ENCODE measurements at regions not wholly inside any gene's neighbourhood (a gene's known extent, or its start where the extent isn't known, plus 50 kb on each side); places are given as distances from the start of the nearest gene placed in this dataset.

DNA sequence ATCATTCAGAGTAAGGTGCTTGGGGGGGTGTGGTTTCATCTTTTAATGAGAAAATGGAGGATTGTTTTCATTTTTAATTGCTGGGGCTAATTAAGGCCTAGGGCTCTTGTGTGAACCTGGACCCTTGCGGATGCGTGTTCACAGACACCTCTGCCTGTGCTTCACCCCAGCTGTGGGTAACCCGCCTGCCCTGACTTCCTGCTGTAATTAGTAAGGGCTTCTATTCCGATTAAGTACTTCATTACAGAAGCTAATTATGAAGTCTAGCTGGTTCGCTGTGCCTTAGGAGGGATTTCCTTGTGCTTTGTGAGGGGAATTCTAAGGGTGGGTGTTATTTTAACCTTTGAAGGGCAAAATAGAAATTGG lies 215.3 kb downstream of the PMP22 start:
- Histone ChIP-seq H3K4me1 (ENCODE audit: insufficient read depth, low read length) (no peaks in the 10 kb centered on the region), H3K4me3 (replicated peaks in 1 of 3; ENCODE audit: insufficient read depth in 1 of 3, low read depth in 2 of 3, low read length in 3 of 3) (no peak overlapping the region), H4K20me1 (ENCODE audit: insufficient read depth, low read length) (no peaks in the 10 kb centered on the region), H3K27ac (ENCODE audit: extremely low read length, insufficient read depth, low read length) (no peak overlapping the region), H3K4me2 (ENCODE audit: low read depth, low read length) (no peak overlapping the region), H3K27me3 (ENCODE audit: control insufficient read depth in 1 of 2, insufficient read depth in 2 of 2, low read length in 2 of 2) (peaks cover 0 to 4% of the 10 kb centered on the region in 2 experiments; a peak in 1 of 5 replicates), H3K36me3 (replicated peaks in 1 of 2; ENCODE audit: control insufficient read depth in 1 of 2, insufficient read depth in 2 of 2, low read length in 2 of 2) (no peaks in the 10 kb centered on the region), H3K79me2 (ENCODE audit: insufficient read depth, low read length) (no peaks in the 10 kb centered on the region), H2AFZ (ENCODE audit: low read length) (no peak overlapping the region), H3K9me3 (ENCODE audit: low read length) (no peaks in the 10 kb centered on the region), H3K9ac (ENCODE audit: insufficient read depth, low read depth, low read length) (no peak overlapping the region)
- ChIA-PET POLR2A (no interaction called here), CTCF (ENCODE audit: low intra/inter-chr PET ratio, low total read pairs) (no interaction called here)
- FAIRE-seq (no peak), DNase-seq (ENCODE audit: low spot score) (no peak), ATAC-seq (no peak)
- in situ Hi-C loops (cut with HindIII; ENCODE audit: extremely low pct_ligation_motif_present, low pct_unique_long_range_greater_than_20kb) (loop anchor here (10.0 kb wide), 1 partner anchor 65 kb away; no protein-coding TSS in a partner anchor), intact Hi-C loops (cut with micrococcal nuclease; ENCODE audit: unreplicated experiment) (no loop called here)
- no TSS peak for BruUV-seq (replicated peaks)
- 35% methylated on average over 5 of the region's 5 CpGs for WGBS (ENCODE audit: low lambda C conversion rate)
- TF ChIP-seq ZNF17 (CRISPR knock-in tag; IDR thresholded peaks at IDR 0.05) (no peak), ZKSCAN8 (CRISPR knock-in tag; IDR thresholded peaks at IDR 0.05; ENCODE audit: borderline replicate concordance) (no peak), RFX5 (IDR thresholded peaks at IDR 0.05; ENCODE audit: low read depth, low read length) (no peak), IKZF4 (CRISPR knock-in tag; IDR thresholded peaks at IDR 0.05; ENCODE audit: borderline replicate concordance, low read depth, not compliant biosample characterization) (no peak), KLF13 (CRISPR knock-in tag; IDR thresholded peaks at IDR 0.05) (no peak), RXRA (CRISPR knock-in tag; IDR thresholded peaks at IDR 0.05) (no peak)

DNA sequence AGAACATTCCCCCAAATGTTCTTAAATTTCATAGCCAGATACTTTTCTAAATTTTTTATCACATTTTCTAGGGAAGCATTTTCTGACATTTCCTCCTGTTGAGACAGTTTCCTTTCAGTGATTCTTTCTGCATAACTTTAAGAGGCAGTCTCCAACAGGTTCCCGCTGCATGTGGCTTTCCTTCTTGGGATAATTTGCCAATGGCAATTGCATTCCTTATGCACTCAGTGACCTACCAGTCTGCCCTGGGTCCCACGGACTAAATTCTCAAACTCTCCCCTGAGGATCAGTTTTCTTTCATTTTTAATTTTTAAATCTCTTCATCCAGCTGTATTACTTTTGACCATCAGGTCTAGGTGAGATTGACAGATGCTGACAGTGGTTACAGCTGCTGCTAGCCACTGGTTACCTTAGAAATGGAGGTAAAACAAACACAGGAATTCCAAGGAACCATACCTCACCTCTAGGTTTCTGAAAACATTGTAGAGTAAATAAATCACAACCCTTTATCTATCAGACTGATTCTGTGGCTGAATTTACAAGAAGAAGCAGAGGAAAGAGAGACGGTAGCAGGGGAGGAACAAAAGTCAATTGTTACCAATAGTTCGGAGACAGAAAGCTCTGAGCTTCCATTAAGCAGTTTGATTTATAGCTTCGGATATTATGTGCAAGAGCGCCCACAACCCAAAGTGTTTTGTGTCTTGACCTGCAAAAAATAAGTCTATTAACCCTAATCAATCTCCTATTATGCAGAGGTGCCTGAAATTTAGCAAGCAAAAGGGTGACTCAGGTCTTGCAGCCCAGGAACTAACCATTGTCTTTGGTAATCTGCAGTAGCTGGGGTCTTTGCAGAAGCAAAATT lies 216.0 kb downstream of the PMP22 start:
- in situ Hi-C loops (cut with HindIII; ENCODE audit: extremely low pct_ligation_motif_present, low pct_unique_long_range_greater_than_20kb): no loop called here

More for the DNA sequence above, 216.0 kb downstream of the PMP22 start:
- Histone ChIP-seq H3K27me3 (ENCODE audit: control insufficient read depth in 1 of 2, insufficient read depth in 2 of 2, low read length in 2 of 2) (peaks cover 0 to 4% of the 10 kb centered on the region in 2 experiments; a peak in 1 of 5 replicates), H3K79me2 (ENCODE audit: insufficient read depth, low read length) (no peaks in the 10 kb centered on the region), H3K9me3 (ENCODE audit: low read length) (no peaks in the 10 kb centered on the region), H3K4me3 (replicated peaks in 1 of 3; ENCODE audit: insufficient read depth in 1 of 3, low read depth in 2 of 3, low read length in 3 of 3) (no peak overlapping the region), H4K20me1 (ENCODE audit: insufficient read depth, low read length) (no peaks in the 10 kb centered on the region), H3K36me3 (replicated peaks in 1 of 2; ENCODE audit: control insufficient read depth in 1 of 2, insufficient read depth in 2 of 2, low read length in 2 of 2) (no peaks in the 10 kb centered on the region), H3K4me1 (ENCODE audit: insufficient read depth, low read length) (no peaks in the 10 kb centered on the region), H3K9ac (ENCODE audit: insufficient read depth, low read depth, low read length) (no peak overlapping the region), H2AFZ (ENCODE audit: low read length) (no peak overlapping the region), H3K4me2 (ENCODE audit: low read depth, low read length) (no peak overlapping the region), H3K27ac (ENCODE audit: extremely low read length, insufficient read depth, low read length) (no peak overlapping the region)
- BruUV-seq (replicated peaks): no TSS peak
- ATAC-seq (no peak), FAIRE-seq (no peak), DNase-seq (ENCODE audit: low spot score) (no peak)
- ChIA-PET POLR2A (no interaction called here), CTCF (ENCODE audit: low intra/inter-chr PET ratio, low total read pairs) (no interaction called here)
- TF ChIP-seq ZNF552 (CRISPR knock-in tag; IDR thresholded peaks at IDR 0.05; ENCODE audit: borderline replicate concordance) (no peak), NR3C1 (CRISPR knock-in tag; IDR thresholded peaks at IDR 0.05) (no peak), SOX13 (IDR thresholded peaks at IDR 0.05) (no peak), SOX13 (CRISPR knock-in tag; conservative IDR thresholded peaks at IDR 0.05 in 1 of 2, IDR thresholded peaks at IDR 0.05 in 1 of 2) (no peak), ZNF773 (CRISPR knock-in tag; IDR thresholded peaks at IDR 0.05; ENCODE audit: borderline replicate concordance) (no peak), MXD4 (CRISPR knock-in tag; IDR thresholded peaks at IDR 0.05) (no peak), CEBPG (CRISPR knock-in tag; IDR thresholded peaks at IDR 0.05) (no peak)
- TF ChIP-seq, protein P1, sequence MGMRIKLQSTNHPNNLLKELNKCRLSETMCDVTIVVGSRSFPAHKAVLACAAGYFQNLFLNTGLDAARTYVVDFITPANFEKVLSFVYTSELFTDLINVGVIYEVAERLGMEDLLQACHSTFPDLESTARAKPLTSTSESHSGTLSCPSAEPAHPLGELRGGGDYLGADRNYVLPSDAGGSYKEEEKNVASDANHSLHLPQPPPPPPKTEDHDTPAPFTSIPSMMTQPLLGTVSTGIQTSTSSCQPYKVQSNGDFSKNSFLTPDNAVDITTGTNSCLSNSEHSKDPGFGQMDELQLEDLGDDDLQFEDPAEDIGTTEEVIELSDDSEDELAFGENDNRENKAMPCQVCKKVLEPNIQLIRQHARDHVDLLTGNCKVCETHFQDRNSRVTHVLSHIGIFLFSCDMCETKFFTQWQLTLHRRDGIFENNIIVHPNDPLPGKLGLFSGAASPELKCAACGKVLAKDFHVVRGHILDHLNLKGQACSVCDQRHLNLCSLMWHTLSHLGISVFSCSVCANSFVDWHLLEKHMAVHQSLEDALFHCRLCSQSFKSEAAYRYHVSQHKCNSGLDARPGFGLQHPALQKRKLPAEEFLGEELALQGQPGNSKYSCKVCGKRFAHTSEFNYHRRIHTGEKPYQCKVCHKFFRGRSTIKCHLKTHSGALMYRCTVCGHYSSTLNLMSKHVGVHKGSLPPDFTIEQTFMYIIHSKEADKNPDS (CRISPR knock-in tag; IDR thresholded peaks at IDR 0.05): no peak
- TF ChIP-seq, protein P2, sequence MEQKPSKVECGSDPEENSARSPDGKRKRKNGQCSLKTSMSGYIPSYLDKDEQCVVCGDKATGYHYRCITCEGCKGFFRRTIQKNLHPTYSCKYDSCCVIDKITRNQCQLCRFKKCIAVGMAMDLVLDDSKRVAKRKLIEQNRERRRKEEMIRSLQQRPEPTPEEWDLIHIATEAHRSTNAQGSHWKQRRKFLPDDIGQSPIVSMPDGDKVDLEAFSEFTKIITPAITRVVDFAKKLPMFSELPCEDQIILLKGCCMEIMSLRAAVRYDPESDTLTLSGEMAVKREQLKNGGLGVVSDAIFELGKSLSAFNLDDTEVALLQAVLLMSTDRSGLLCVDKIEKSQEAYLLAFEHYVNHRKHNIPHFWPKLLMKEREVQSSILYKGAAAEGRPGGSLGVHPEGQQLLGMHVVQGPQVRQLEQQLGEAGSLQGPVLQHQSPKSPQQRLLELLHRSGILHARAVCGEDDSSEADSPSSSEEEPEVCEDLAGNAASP (CRISPR knock-in tag; IDR thresholded peaks at IDR 0.05; ENCODE audit: borderline replicate concordance): no peak
- 5% methylated on average over 6 of the region's 6 CpGs for WGBS (ENCODE audit: low lambda C conversion rate)
- intact Hi-C loops (cut with micrococcal nuclease; ENCODE audit: unreplicated experiment): no loop called here

Measured in HepG2 (cell line).